WTC11 (cell line): ENCODE measurements at regions not wholly inside any gene's neighbourhood (a gene's known extent, or its start where the extent isn't known, plus 50 kb on each side); places are given as distances from the start of the nearest gene placed in this dataset.

Experiments used
- CREB1 ChIP-seq: sonication (generic); formaldehyde crosslinking; IDR thresholded peaks from 2 replicates; pipeline ENCODE4 v1.8.0; 2023; ENCODE audit warnings: mild to moderate bottlenecking, missing genetic modification reagents
- ESRRA ChIP-seq: sonication (generic); formaldehyde crosslinking; IDR thresholded peaks from 2 replicates; pipeline ENCODE4 v1.8.1; 2022; ENCODE audit warnings: mild to moderate bottlenecking, missing genetic modification reagents, borderline replicate concordance
- TEAD4 ChIP-seq: sonication (generic); formaldehyde crosslinking; IDR thresholded peaks from 2 replicates; pipeline ENCODE4 v1.8.0; 2022; ENCODE audit warnings: mild to moderate bottlenecking, missing genetic modification reagents
- ZNF317 ChIP-seq: sonication (generic); formaldehyde crosslinking; IDR thresholded peaks from 2 replicates; pipeline ENCODE4 v1.8.1; 2023; ENCODE audit warnings: low read depth, mild to moderate bottlenecking, moderate library complexity, missing genetic modification reagents, borderline replicate concordance
- TF ChIP-seq, protein P1 (sequence below): fragments of 200-600 bp; IDR thresholded peaks from 2 replicates; pipeline ENCODE4 v1.8.0; 2022; ENCODE audit warnings: antibody characterized with exemption
- TF ChIP-seq, protein P2 (sequence below): sonication (generic); formaldehyde crosslinking; IDR thresholded peaks from 2 replicates; pipeline ENCODE4 v1.8.0; 2023; ENCODE audit warnings: missing genetic modification reagents
- TF ChIP-seq, protein P3 (sequence below): sonication (generic); formaldehyde crosslinking; IDR thresholded peaks from 2 replicates; pipeline ENCODE4 v1.8.1; 2023; ENCODE audit warnings: mild to moderate bottlenecking, missing genetic modification reagents
- TF ChIP-seq, protein P4 (sequence below): sonication (generic); formaldehyde crosslinking; conservative IDR thresholded peaks from 2 replicates; pipeline ENCODE4 v1.8.1; 2023; ENCODE audit warnings: mild to moderate bottlenecking, low read depth, missing genetic modification reagents, moderate library complexity

DNA sequence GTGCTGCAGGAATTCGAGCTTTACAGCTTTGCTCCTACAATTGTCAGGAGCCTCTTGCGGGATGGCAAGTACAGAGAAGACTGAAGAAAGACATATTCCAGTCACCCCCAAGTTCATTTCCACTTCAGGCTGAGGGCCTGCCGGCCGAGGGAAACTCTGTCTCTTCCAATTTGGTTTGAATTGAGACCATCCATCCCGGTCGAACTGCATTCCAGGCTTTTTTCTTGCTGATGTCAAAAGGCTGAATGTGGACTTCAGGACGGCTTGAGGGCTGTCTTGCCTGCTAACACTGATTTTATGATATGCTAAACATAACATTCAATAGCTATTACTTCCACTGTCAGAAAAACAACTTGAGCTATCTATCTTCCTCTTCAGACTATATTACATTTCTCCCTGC lies 79.8 kb upstream of the PLXNA2 start:
- TF ChIP-seq, protein P1, sequence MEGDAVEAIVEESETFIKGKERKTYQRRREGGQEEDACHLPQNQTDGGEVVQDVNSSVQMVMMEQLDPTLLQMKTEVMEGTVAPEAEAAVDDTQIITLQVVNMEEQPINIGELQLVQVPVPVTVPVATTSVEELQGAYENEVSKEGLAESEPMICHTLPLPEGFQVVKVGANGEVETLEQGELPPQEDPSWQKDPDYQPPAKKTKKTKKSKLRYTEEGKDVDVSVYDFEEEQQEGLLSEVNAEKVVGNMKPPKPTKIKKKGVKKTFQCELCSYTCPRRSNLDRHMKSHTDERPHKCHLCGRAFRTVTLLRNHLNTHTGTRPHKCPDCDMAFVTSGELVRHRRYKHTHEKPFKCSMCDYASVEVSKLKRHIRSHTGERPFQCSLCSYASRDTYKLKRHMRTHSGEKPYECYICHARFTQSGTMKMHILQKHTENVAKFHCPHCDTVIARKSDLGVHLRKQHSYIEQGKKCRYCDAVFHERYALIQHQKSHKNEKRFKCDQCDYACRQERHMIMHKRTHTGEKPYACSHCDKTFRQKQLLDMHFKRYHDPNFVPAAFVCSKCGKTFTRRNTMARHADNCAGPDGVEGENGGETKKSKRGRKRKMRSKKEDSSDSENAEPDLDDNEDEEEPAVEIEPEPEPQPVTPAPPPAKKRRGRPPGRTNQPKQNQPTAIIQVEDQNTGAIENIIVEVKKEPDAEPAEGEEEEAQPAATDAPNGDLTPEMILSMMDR, result no peak
- TF ChIP-seq, protein P2, sequence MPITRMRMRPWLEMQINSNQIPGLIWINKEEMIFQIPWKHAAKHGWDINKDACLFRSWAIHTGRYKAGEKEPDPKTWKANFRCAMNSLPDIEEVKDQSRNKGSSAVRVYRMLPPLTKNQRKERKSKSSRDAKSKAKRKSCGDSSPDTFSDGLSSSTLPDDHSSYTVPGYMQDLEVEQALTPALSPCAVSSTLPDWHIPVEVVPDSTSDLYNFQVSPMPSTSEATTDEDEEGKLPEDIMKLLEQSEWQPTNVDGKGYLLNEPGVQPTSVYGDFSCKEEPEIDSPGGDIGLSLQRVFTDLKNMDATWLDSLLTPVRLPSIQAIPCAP (CRISPR knock-in tag), result no peak
- TF ChIP-seq TEAD4 (CRISPR knock-in tag) (no peak), ESRRA (CRISPR knock-in tag) (no peak), ZNF317 (CRISPR knock-in tag) (no peak), CREB1 (CRISPR knock-in tag) (no peak)
- TF ChIP-seq, protein P3, sequence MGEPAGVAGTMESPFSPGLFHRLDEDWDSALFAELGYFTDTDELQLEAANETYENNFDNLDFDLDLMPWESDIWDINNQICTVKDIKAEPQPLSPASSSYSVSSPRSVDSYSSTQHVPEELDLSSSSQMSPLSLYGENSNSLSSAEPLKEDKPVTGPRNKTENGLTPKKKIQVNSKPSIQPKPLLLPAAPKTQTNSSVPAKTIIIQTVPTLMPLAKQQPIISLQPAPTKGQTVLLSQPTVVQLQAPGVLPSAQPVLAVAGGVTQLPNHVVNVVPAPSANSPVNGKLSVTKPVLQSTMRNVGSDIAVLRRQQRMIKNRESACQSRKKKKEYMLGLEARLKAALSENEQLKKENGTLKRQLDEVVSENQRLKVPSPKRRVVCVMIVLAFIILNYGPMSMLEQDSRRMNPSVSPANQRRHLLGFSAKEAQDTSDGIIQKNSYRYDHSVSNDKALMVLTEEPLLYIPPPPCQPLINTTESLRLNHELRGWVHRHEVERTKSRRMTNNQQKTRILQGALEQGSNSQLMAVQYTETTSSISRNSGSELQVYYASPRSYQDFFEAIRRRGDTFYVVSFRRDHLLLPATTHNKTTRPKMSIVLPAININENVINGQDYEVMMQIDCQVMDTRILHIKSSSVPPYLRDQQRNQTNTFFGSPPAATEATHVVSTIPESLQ, result no peak
- TF ChIP-seq, protein P4, sequence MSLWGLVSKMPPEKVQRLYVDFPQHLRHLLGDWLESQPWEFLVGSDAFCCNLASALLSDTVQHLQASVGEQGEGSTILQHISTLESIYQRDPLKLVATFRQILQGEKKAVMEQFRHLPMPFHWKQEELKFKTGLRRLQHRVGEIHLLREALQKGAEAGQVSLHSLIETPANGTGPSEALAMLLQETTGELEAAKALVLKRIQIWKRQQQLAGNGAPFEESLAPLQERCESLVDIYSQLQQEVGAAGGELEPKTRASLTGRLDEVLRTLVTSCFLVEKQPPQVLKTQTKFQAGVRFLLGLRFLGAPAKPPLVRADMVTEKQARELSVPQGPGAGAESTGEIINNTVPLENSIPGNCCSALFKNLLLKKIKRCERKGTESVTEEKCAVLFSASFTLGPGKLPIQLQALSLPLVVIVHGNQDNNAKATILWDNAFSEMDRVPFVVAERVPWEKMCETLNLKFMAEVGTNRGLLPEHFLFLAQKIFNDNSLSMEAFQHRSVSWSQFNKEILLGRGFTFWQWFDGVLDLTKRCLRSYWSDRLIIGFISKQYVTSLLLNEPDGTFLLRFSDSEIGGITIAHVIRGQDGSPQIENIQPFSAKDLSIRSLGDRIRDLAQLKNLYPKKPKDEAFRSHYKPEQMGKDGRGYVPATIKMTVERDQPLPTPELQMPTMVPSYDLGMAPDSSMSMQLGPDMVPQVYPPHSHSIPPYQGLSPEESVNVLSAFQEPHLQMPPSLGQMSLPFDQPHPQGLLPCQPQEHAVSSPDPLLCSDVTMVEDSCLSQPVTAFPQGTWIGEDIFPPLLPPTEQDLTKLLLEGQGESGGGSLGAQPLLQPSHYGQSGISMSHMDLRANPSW (CRISPR knock-in tag), result no peak
